Lower leg skin (tissue), 4 donors: ENCODE measurements at regions not wholly inside any gene's neighbourhood (a gene's known extent, or its start where the extent isn't known, plus 50 kb on each side); places are given as distances from the start of the nearest gene placed in this dataset.

Experiments
- DNase-seq, 2 donors: peaks; one replicate each; pipeline ENCODE4 v3.0.0-alpha.2; 2019; ENCODE audit warnings: low spot score in 2 of 2
- H3K4me3 ChIP-seq: fragments of 200-600 bp; sonication (generic); 2 replicates; pipeline ENCODE4 v1.5.1; 2017; ENCODE audit warnings: mild to moderate bottlenecking, low read depth; ENCODE audit not compliant: poor library complexity, severe bottlenecking
- POLR2A ChIP-seq, 2 donors: fragments of 450-650 bp; IDR thresholded peaks; one replicate each; pipeline ENCODE4 v1.6.1; 2016 to 2017; ENCODE audit warnings: antibody characterized with exemption in 2 of 2, mild to moderate bottlenecking in 1 of 2, moderate library complexity in 1 of 2
- WGBS, 2 donors: methylation state at CpG; one replicate each; pipeline ENCODE4 v1.1.5; 2018; 5-methylcytosine and 5-hydroxymethylcytosine counted together
- intact Hi-C: fragments of 100-400 bp; cut with DNase I; formaldehyde crosslinking; loops from one replicate; pipeline ENCODE4 v1.15.0; 2023; ENCODE audit warnings: low total_unique reads
- TF ChIP-seq, protein P1 (sequence below), 3 donors: fragments of 450-650 bp; IDR thresholded peaks; one replicate each; pipeline ENCODE4 v1.5.1; 2016; ENCODE audit warnings: antibody characterized with exemption in 3 of 3, mild to moderate bottlenecking in 3 of 3, moderate library complexity in 2 of 3

DNA sequence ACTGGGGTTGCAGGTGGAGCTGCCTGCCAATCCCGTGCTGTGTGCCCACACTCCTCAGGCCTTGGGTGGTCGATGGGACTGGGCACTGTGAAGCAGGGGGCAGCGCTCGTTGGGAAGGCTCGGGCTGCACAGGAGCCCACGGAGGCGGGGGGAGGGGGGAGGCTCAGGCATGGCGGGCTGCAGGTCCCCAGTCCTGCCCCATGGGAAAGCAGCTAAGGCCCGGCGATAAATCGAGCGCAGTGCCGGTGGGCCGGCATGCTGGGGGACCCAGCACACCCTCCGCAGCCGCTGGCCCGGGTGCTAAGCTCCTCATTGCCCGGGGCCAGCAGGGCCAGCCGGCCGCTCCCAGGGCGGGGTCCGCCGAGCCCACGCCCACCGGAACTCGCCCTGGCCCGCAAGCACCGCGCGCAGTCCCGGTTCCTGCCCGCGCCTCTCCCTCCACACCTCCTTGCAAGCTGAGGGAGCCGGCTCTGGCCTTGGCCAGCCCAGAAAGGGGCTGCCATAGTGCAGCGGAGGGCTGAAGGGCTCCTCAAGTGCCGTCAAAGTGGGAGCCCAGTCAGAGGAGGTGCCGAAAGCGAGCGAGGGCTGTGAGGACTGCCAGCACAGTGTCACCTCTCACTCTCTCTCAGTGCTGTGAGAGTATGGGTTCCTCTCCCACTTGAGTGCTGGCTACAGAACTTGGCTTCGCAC is 1210.6 kb upstream of the NXPH2 start:
- no peak overlapping the region for H3K4me3 ChIP-seq
- TF ChIP-seq, protein P1, sequence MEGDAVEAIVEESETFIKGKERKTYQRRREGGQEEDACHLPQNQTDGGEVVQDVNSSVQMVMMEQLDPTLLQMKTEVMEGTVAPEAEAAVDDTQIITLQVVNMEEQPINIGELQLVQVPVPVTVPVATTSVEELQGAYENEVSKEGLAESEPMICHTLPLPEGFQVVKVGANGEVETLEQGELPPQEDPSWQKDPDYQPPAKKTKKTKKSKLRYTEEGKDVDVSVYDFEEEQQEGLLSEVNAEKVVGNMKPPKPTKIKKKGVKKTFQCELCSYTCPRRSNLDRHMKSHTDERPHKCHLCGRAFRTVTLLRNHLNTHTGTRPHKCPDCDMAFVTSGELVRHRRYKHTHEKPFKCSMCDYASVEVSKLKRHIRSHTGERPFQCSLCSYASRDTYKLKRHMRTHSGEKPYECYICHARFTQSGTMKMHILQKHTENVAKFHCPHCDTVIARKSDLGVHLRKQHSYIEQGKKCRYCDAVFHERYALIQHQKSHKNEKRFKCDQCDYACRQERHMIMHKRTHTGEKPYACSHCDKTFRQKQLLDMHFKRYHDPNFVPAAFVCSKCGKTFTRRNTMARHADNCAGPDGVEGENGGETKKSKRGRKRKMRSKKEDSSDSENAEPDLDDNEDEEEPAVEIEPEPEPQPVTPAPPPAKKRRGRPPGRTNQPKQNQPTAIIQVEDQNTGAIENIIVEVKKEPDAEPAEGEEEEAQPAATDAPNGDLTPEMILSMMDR (IDR thresholded peaks at IDR 0.05) = no peak
- no peak for TF ChIP-seq POLR2A (IDR thresholded peaks at IDR 0.05)
- WGBS, 2 donors = 96% methylated on average over 38 to 40 of the region's 40 CpGs
- intact Hi-C loops = no loop called here
- DNase-seq = no peak

- WGBS, 2 donors = 82 to 90% methylated on average over 3 of the region's 3 CpGs
- no peak for DNase-seq
- intact Hi-C loops = loop anchor here (5.0 kb wide), 1 partner anchor 217 kb away; no protein-coding TSS in a partner anchor
- TF ChIP-seq, protein P1 (IDR thresholded peaks at IDR 0.05) = no peak
- no peak for TF ChIP-seq POLR2A (IDR thresholded peaks at IDR 0.05)
- H3K4me3 ChIP-seq = no peak overlapping the region
Measured at GRCh38 chr2:139969323-139969722, 1189.1 kb upstream of the NXPH2 start.

GRCh38 chr2:139968588-139968987 is 1188.4 kb upstream of the NXPH2 start:
- WGBS, 2 donors = 83 to 85% methylated on average over 5 of the region's 5 CpGs
- no peak for DNase-seq
- intact Hi-C loops = loop anchor here (5.0 kb wide), 1 partner anchor 216 kb away; no protein-coding TSS in a partner anchor
- TF ChIP-seq, protein P1 (IDR thresholded peaks at IDR 0.05) = no peak
- TF ChIP-seq POLR2A (IDR thresholded peaks at IDR 0.05) = no peak
- H3K4me3 ChIP-seq = no peak overlapping the region

DNA sequence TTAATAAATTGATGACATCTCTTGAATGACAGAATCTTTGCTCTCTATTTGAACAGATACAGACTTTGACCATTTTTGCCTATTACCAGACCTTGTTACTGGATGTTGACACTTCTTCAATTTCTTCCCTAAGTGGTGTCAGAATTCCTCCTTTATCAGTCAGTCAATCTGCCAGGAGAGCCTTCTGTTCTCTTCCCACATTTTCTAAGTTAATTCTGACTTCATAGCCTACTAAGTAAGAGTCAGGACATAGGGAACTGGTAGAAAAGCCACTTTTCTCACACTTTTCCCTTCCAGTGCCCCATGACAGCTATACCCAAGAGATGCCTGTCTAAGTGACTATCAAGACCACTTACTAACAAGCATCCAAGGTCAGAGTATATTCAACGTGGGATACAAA is 1187.5 kb upstream of the NXPH2 start:
- WGBS, 2 donors = 70 to 83% methylated on average over 1 of the region's 1 CpG
- no peak for DNase-seq
- intact Hi-C loops = loop anchor here (5.0 kb wide), 1 partner anchor 215 kb away; no protein-coding TSS in a partner anchor
- no peak overlapping the region for H3K4me3 ChIP-seq
- no peak for TF ChIP-seq POLR2A (IDR thresholded peaks at IDR 0.05)
- TF ChIP-seq, protein P1 (IDR thresholded peaks at IDR 0.05) = no peak

- DNase-seq = no peak
- 38 to 50% methylated on average over 3 of the region's 3 CpGs for WGBS, 2 donors
- H3K4me3 ChIP-seq = no peak overlapping the region
- TF ChIP-seq POLR2A (IDR thresholded peaks at IDR 0.05) = no peak
- TF ChIP-seq, protein P1 (IDR thresholded peaks at IDR 0.05) = no peak
- intact Hi-C loops = loop anchor here (5.0 kb wide), 1 partner anchor 213 kb away; no protein-coding TSS in a partner anchor
Measured at GRCh38 chr2:139964721-139965440, 1184.7 kb upstream of the NXPH2 start.
